ENCODE measurements at regions not wholly inside any gene's neighbourhood (a gene's known extent, or its start where the extent isn't known, plus 50 kb on each side); places are given as distances from the start of the nearest gene placed in this dataset.

DNA sequence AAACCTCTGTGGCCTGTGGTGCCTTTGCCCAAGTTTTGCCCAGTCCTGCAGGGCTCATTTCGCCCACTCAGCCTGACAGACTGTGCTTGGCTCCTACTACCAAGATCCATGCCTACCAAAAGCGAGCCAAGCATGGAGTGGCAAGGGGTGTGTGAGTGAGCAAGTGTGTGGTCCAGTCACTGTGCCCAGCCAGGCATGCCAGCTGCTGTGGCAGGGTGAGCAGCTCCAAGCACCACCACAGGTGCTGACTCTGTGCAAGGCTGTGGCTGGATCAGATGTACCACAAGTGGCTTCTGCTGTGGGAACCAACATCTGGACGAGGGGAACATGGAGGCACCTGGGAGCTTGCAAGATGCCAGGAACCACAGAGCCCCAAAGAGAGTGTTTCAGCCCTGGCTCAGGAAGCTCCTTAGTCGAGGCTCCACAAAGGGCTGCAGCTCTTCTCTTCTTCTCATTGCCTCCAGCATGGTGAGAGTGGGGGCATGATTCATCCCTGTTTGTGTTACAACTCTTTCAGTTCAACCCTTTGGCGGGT is 1564.2 kb upstream of the MIR17HG start:
- Histone ChIP-seq H3K9me3 (ENCODE audit: low read depth) (no peaks in the 10 kb centered on the region), H4K20me1 (ENCODE audit: low read depth) (no peaks in the 10 kb centered on the region), H3K36me3 (no peaks in the 10 kb centered on the region), H3K9ac (no peak overlapping the region), H3K27ac (no peak overlapping the region), H3F3A (ENCODE audit: low read depth) (no peaks in the 10 kb centered on the region), H3K27me3 (no peaks in the 10 kb centered on the region), H3K4me1 (no peaks in the 10 kb centered on the region), H3K4me2 (no peak overlapping the region), H3K4me3 (no peak overlapping the region), H3K79me2 (ENCODE audit: low read depth) (no peaks in the 10 kb centered on the region), H2AFZ (replicated peaks) (no peak overlapping the region)
- H3K27me3 Mint-ChIP-seq (ENCODE audit: insufficient read depth, low read depth): peaks cover 2% of the 10 kb centered on the region
- H3K27ac Mint-ChIP-seq: no peak overlapping the region
- H3K36me3 Mint-ChIP-seq: no peaks in the 10 kb centered on the region
- H3K4me3 Mint-ChIP-seq: no peak overlapping the region
- H3K9me3 Mint-ChIP-seq: no peaks in the 10 kb centered on the region
- TF ChIP-seq EZH2phosphoT487 (IDR thresholded peaks at IDR 0.05): no peak
- TF ChIP-seq EZH2 (IDR thresholded peaks at IDR 0.05): no peak
- TF ChIP-seq, protein P1, sequence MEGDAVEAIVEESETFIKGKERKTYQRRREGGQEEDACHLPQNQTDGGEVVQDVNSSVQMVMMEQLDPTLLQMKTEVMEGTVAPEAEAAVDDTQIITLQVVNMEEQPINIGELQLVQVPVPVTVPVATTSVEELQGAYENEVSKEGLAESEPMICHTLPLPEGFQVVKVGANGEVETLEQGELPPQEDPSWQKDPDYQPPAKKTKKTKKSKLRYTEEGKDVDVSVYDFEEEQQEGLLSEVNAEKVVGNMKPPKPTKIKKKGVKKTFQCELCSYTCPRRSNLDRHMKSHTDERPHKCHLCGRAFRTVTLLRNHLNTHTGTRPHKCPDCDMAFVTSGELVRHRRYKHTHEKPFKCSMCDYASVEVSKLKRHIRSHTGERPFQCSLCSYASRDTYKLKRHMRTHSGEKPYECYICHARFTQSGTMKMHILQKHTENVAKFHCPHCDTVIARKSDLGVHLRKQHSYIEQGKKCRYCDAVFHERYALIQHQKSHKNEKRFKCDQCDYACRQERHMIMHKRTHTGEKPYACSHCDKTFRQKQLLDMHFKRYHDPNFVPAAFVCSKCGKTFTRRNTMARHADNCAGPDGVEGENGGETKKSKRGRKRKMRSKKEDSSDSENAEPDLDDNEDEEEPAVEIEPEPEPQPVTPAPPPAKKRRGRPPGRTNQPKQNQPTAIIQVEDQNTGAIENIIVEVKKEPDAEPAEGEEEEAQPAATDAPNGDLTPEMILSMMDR (IDR thresholded peaks at IDR 0.05): no peak
- no peaks in the 10 kb centered on the region for H3K4me1 Mint-ChIP-seq
- no peak for DNase-seq (ENCODE audit: low spot score)

DNA sequence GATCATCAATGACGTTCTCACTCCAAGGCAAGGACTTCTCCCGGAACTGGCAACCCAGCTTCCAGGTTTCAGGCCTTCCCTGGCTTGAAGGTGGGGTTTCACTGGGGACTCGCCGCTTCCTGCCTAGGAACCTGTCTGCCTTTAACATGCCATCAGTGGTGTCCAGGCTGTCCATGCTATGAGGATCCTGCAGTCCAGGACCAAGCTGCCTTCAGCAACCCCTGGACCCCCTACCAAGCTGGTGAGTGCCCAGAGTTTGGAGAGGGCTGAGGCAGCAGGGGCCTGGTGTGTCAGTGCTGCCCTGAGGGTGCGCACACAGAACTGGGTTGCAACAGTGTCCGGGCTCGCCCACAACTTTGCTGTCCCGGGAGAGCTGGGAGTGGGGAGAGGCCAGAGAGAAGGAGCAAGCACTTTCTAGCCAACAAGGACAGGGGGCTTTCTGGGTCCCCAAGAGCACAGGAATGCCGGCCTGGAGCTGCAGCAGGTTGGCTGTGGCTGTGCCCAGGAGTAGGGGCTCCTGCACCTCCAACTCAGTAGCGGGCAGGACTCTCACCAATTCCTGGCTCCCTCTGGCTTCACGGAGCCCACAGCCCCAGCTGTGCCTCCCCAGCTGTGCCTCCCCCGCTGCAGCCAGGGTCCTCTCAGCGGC is 1563.2 kb upstream of the MIR17HG start:
- H3K9me3 Mint-ChIP-seq: no peaks in the 10 kb centered on the region
- no peak overlapping the region for H3K4me3 Mint-ChIP-seq
- Histone ChIP-seq H3K36me3 (no peaks in the 10 kb centered on the region), H3K27me3 (no peaks in the 10 kb centered on the region), H3K9ac (no peak overlapping the region), H4K20me1 (ENCODE audit: low read depth) (no peaks in the 10 kb centered on the region), H3K4me2 (no peak overlapping the region), H2AFZ (replicated peaks) (no peak overlapping the region), H3F3A (ENCODE audit: low read depth) (no peaks in the 10 kb centered on the region), H3K4me1 (no peaks in the 10 kb centered on the region), H3K79me2 (ENCODE audit: low read depth) (no peaks in the 10 kb centered on the region), H3K4me3 (no peak overlapping the region), H3K9me3 (ENCODE audit: low read depth) (no peaks in the 10 kb centered on the region), H3K27ac (no peak overlapping the region)
- TF ChIP-seq, protein P1 (IDR thresholded peaks at IDR 0.05): no peak
- TF ChIP-seq EZH2phosphoT487 (IDR thresholded peaks at IDR 0.05) (no peak), EZH2 (IDR thresholded peaks at IDR 0.05) (no peak)
- DNase-seq (ENCODE audit: low spot score): no peak
- H3K27ac Mint-ChIP-seq: no peak overlapping the region
- H3K27me3 Mint-ChIP-seq (ENCODE audit: insufficient read depth, low read depth): peaks cover 2% of the 10 kb centered on the region
- H3K36me3 Mint-ChIP-seq: no peaks in the 10 kb centered on the region
- H3K4me1 Mint-ChIP-seq: no peaks in the 10 kb centered on the region

DNA sequence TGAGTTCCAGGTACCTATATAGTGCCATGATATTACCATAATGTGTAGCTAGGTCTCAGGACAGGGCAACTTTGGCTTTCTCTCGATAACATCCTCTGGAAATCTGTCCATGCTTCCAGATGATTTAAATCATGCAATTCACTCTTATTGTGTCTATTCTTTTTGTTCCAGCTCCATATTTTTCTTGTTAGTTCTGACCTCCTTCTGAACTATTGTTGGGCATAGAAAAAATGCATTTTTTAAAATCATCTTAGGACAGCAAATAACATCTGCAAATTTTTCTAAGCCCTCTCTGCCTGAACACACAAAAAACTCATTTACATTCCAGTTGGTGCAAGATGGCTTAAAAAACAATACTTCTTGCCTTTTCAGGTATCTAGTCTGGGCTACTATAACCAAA is 1561.0 kb upstream of the MIR17HG start:
- Histone ChIP-seq H3K9ac (no peak overlapping the region), H3K4me3 (no peak overlapping the region), H3K27me3 (no peaks in the 10 kb centered on the region), H3K36me3 (no peaks in the 10 kb centered on the region), H3K4me1 (no peaks in the 10 kb centered on the region), H2AFZ (replicated peaks) (no peak overlapping the region), H3K79me2 (ENCODE audit: low read depth) (no peaks in the 10 kb centered on the region), H4K20me1 (ENCODE audit: low read depth) (no peaks in the 10 kb centered on the region), H3K4me2 (no peak overlapping the region), H3K9me3 (ENCODE audit: low read depth) (no peaks in the 10 kb centered on the region), H3K27ac (no peak overlapping the region), H3F3A (ENCODE audit: low read depth) (no peaks in the 10 kb centered on the region)
- TF ChIP-seq EZH2 (IDR thresholded peaks at IDR 0.05): no peak
- TF ChIP-seq, protein P1 (IDR thresholded peaks at IDR 0.05): no peak
- no peak for TF ChIP-seq EZH2phosphoT487 (IDR thresholded peaks at IDR 0.05)
- Mint-ChIP-seq H3K27ac (no peak overlapping the region), H3K27me3 (ENCODE audit: insufficient read depth, low read depth) (no peaks in the 10 kb centered on the region), H3K9me3 (no peaks in the 10 kb centered on the region), H3K4me3 (no peak overlapping the region), H3K36me3 (no peaks in the 10 kb centered on the region), H3K4me1 (no peaks in the 10 kb centered on the region)
- no peak for DNase-seq (ENCODE audit: low spot score)

Data from neural progenitor cell (in vitro differentiated cells).